KMS-11 (cell line): ENCODE measurements at regions not wholly inside any gene's neighbourhood (a gene's known extent, or its start where the extent isn't known, plus 50 kb on each side); places are given as distances from the start of the nearest gene placed in this dataset.
"Not testable (repeated sequence)": the region's sequence is repeated elsewhere in the genome, so short reads cannot be mapped to it uniquely, and the experiment has no call there.

Experiments used
- H2AFZ ChIP-seq: fragments of 200-600 bp; sonication (generic); 2 replicates; pipeline ENCODE4 v1.6.1; 2016; ENCODE audit warnings: antibody characterized with exemption, mixed run types, low read depth
- H3K27ac ChIP-seq: fragments of 200-600 bp; sonication (generic); 2 replicates; pipeline ENCODE4 v1.6.1; 2016; ENCODE audit warnings: mild to moderate bottlenecking, mixed run types
- H3K27me3 ChIP-seq: fragments of 200-600 bp; sonication (generic); 2 replicates; pipeline ENCODE4 v1.6.1; 2017; ENCODE audit warnings: mild to moderate bottlenecking, low read depth, mixed run types, moderate library complexity; ENCODE audit not compliant: insufficient read depth
- H3K36me3 ChIP-seq: fragments of 200-600 bp; sonication (generic); 2 replicates; pipeline ENCODE4 v1.6.1; 2017; ENCODE audit warnings: mild to moderate bottlenecking, mixed run types; ENCODE audit not compliant: insufficient read depth
- H3K4me1 ChIP-seq: fragments of 200-600 bp; sonication (generic); 2 replicates; pipeline ENCODE4 v1.6.1; 2016; ENCODE audit warnings: mild to moderate bottlenecking, low read depth, mixed run types; ENCODE audit not compliant: poor library complexity, severe bottlenecking
- H3K4me2 ChIP-seq: fragments of 200-600 bp; sonication (generic); 2 replicates; pipeline ENCODE4 v1.7.0; 2016; ENCODE audit warnings: mild to moderate bottlenecking, mixed run types
- H3K4me3 ChIP-seq: fragments of 200-600 bp; sonication (generic); IDR thresholded peaks from 2 replicates; pipeline ENCODE4 v1.6.1; 2017; ENCODE audit warnings: low read depth, low read length, mixed read lengths; ENCODE audit not compliant: insufficient read depth
- H3K79me2 ChIP-seq: fragments of 200-600 bp; sonication (generic); 2 replicates; pipeline ENCODE4 v1.6.1; 2016; ENCODE audit warnings: low read depth, mixed run types; ENCODE audit not compliant: insufficient read depth
- H3K9ac ChIP-seq: fragments of 200-600 bp; sonication (generic); 2 replicates; pipeline ENCODE4 v1.6.1; 2016; ENCODE audit warnings: mild to moderate bottlenecking, mixed run types
- H4K20me1 ChIP-seq: fragments of 200-600 bp; sonication (generic); 2 replicates; pipeline ENCODE4 v1.6.1; 2016; ENCODE audit warnings: mild to moderate bottlenecking, mixed run types; ENCODE audit not compliant: insufficient read depth
- TF ChIP-seq, protein P1 (sequence below): fragments of 200-600 bp; sonication (generic); conservative IDR thresholded peaks from 2 replicates; pipeline ENCODE4 v1.6.1; 2017; ENCODE audit warnings: low read depth, mild to moderate bottlenecking, antibody characterized with exemption, low read length, moderate library complexity, mixed read lengths

- Histone ChIP-seq H4K20me1 (no peaks in the 10 kb centered on the region), H3K79me2 (no peaks in the 10 kb centered on the region), H3K4me1 (no peaks in the 10 kb centered on the region), H3K27ac (no peak overlapping the region), H3K27me3 (no peaks in the 10 kb centered on the region), H2AFZ (no peak overlapping the region), H3K36me3 (no peaks in the 10 kb centered on the region), H3K4me3 (no peak overlapping the region), H3K9ac (no peak overlapping the region), H3K4me2 (no peak overlapping the region)
- TF ChIP-seq, protein P1, sequence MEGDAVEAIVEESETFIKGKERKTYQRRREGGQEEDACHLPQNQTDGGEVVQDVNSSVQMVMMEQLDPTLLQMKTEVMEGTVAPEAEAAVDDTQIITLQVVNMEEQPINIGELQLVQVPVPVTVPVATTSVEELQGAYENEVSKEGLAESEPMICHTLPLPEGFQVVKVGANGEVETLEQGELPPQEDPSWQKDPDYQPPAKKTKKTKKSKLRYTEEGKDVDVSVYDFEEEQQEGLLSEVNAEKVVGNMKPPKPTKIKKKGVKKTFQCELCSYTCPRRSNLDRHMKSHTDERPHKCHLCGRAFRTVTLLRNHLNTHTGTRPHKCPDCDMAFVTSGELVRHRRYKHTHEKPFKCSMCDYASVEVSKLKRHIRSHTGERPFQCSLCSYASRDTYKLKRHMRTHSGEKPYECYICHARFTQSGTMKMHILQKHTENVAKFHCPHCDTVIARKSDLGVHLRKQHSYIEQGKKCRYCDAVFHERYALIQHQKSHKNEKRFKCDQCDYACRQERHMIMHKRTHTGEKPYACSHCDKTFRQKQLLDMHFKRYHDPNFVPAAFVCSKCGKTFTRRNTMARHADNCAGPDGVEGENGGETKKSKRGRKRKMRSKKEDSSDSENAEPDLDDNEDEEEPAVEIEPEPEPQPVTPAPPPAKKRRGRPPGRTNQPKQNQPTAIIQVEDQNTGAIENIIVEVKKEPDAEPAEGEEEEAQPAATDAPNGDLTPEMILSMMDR: no peak
Observed at GRCh38 chr2:180542511-180542910, 437.9 kb upstream of the UBE2E3 start.

GRCh38 chr2:180540761-180541160 is 439.6 kb upstream of the UBE2E3 start:
- H3K27ac ChIP-seq: no peak overlapping the region
- no peaks in the 10 kb centered on the region for H3K27me3 ChIP-seq
- H3K4me2 ChIP-seq: no peak overlapping the region
- TF ChIP-seq, protein P1: no peak
- no peaks in the 10 kb centered on the region for H3K4me1 ChIP-seq
- H3K79me2 ChIP-seq: no peaks in the 10 kb centered on the region
- no peak overlapping the region for H3K4me3 ChIP-seq
- H3K36me3 ChIP-seq: no peaks in the 10 kb centered on the region
- no peak overlapping the region for H3K9ac ChIP-seq
- H2AFZ ChIP-seq: no peak overlapping the region
- H4K20me1 ChIP-seq: no peaks in the 10 kb centered on the region

GRCh38 chr2:180539541-180539940 is 440.9 kb upstream of the UBE2E3 start:
- TF ChIP-seq, protein P1: no peak
- no peaks in the 10 kb centered on the region for H3K36me3 ChIP-seq
- H4K20me1 ChIP-seq: no peaks in the 10 kb centered on the region
- no peak overlapping the region for H3K4me2 ChIP-seq
- no peak overlapping the region for H3K9ac ChIP-seq
- no peak overlapping the region for H2AFZ ChIP-seq
- H3K27ac ChIP-seq: no peak overlapping the region
- no peaks in the 10 kb centered on the region for H3K4me1 ChIP-seq
- no peak overlapping the region for H3K4me3 ChIP-seq
- H3K27me3 ChIP-seq: no peaks in the 10 kb centered on the region
- no peaks in the 10 kb centered on the region for H3K79me2 ChIP-seq

GRCh38 chr2:180535289-180535688 is 445.1 kb upstream of the UBE2E3 start:
- Histone ChIP-seq H3K36me3 (no peaks in the 10 kb centered on the region), H4K20me1 (no peaks in the 10 kb centered on the region), H3K27me3 (no peaks in the 10 kb centered on the region), H2AFZ (no peak overlapping the region), H3K27ac (no peak overlapping the region), H3K4me3 (no peak overlapping the region), H3K4me1 (no peaks in the 10 kb centered on the region), H3K4me2 (no peak overlapping the region), H3K9ac (no peak overlapping the region), H3K79me2 (no peaks in the 10 kb centered on the region)
- TF ChIP-seq, protein P1: no peak

DNA sequence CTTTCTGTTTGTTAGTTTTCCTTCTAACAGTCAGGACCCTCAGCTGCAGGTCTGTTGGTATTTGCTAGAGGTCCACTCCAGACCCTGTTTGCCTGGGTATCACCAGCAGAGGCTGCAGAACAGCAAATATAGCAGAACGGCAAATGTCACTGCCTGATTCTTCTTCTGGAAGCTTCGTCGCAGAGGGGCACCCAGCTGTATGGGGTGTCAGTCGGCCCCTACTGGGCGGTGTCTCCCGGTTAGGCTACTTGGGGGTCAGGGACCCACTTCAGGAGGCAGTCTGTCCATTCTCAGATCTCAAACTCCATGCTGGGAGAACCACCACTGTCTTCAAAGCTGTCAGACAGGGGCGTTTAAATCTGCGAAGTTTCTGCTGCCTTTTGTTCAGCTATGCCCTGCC is 448.6 kb upstream of the UBE2E3 start:
- H3K27me3 ChIP-seq, H3K4me2 ChIP-seq: not testable (repeated sequence)

More for the DNA sequence above, 448.6 kb upstream of the UBE2E3 start:
- not testable (repeated sequence) for H2AFZ ChIP-seq, H3K9ac ChIP-seq, H3K79me2 ChIP-seq, H3K27ac ChIP-seq, H3K4me1 ChIP-seq, H4K20me1 ChIP-seq, H3K36me3 ChIP-seq, H3K4me3 ChIP-seq
